ENCODE measurements at regions not wholly inside any gene's neighbourhood (a gene's known extent, or its start where the extent isn't known, plus 50 kb on each side); places are given as distances from the start of the nearest gene placed in this dataset.
"Not testable (repeated sequence)": the region's sequence is repeated elsewhere in the genome, so short reads cannot be mapped to it uniquely, and the experiment has no call there.

GRCh38 chr4:141464366-141464765 lies 172.0 kb upstream of the IL15 start:
- DNase-seq: peak; percentile 56

- no peak for DNase-seq
Measured at GRCh38 chr4:141465171-141465570, 171.2 kb upstream of the IL15 start.

DNA sequence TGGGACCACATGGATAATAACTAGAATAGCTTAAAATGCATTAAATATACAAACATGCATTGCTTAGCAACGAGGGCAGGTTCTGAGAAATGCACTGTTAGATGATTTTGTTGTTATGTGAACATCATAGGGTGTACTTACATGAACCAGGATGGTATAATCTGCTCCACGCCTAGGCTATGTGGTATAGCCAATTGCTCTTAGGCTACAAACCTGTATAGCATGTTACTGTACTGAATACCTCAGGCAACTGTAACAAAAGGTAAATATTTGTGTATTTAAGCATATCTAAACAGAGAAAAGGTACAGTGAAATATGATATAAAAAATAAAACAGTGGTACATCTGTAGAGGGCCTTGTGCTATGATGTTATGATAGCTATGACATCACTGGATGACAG lies 169.2 kb upstream of the IL15 start:
- no peak for DNase-seq

DNA sequence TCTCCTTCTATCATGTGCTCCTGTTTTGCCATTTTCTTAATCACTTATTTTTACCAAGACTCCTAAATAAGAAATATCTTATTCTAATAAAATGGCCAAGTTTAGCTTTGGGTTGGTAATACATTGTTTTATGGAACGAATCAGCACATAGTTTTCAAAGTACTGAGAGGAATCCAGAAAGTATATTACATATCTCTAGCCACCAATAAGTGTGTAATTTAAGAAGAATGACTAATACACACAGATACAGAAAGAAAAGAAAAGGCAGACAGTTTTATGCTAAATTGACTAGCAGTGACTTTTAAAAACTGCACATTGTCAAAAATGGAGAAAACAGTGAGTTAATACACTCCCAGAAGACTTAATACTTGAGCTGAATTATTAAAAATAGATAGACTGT lies 167.0 kb upstream of the IL15 start:
- no peak for DNase-seq

DNA sequence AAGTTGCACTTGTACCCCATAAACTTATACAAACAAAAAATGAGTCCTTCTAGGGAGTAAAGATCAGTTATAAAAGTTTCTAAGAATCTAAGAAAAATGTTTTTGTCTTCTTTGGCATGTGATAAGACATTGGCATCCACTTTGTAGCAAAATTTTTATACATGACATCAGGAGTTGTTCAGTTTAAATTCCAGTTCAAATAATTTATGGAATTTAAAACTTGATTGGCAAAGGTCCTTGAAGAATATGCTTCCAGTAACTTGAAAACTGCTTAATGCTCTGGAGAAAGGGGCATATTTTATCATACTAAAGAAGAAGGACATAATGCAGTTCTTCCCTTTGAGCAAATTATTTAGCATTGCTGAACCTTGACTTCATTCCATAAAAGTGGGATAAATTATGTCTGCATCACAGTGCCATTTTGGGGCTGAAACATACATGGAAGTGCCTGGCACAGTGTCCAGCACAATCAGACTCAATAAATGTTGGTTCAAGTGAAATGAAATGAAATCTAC lies 163.3 kb upstream of the IL15 start:
- DNase-seq: no peak

DNA sequence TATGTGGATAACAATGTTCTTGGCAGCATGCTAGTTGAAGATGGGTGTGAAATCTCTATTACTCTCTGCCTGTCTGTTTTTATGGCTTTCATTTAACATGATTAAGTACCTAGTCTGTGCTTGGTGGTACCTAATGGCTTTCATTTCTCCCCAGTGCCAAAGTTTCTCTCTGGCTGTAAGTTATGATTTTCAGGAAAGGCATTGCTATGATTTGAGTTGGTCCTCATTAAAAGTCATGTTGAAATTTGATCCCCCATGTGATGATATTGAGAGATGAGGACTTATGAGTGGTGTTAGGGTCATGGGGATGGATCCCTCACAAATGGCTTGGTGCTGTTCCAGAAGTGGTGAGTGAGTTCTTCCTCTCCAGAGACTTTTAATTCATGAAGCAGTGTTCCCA lies 162.4 kb upstream of the IL15 start:
- DNase-seq: no peak

- no peak for DNase-seq
Measured at GRCh38 chr4:141480950-141481349, 155.4 kb upstream of the IL15 start.

DNA sequence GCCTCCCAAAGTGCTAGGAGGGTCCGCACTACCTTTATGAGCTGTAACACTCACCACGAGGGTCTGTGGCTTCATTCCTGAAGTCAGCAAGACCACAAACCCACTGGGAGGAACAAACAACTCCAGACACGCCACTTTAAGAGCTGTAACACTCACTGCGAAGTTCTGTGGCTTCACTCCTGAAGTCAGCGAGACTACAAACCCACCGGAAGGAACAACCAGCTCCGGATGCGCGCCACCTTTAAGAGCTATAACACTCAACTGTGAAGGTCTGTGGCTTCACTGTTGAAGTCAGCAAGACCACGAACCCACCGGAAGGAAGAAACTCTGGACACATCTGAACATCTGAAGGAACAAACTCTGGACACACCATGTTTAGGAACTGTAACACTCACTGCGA lies 152.1 kb upstream of the IL15 start:
- not testable (repeated sequence) for DNase-seq

GRCh38 chr4:141486375-141486997 lies 149.9 kb upstream of the IL15 start:
- DNase-seq: peak; percentile 2

DNA sequence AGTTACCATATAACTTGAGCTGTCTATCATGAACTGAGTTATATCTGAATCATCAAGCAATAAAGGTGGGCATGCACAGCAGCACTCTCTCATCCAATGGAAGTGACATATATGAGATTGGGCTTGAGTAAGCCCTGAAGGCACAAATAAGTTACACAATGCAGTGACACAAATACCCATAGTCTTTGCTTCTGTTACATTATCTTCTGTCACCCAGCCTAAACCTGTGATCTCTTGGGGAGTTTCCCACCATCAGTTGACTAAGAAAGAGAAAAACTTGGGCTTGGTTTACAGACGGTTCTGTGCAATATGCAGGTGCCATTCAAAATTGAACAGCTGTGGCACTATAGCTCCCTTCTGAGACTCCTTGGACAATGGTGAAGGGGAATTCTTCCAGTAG lies 138.8 kb upstream of the IL15 start:
- no peak for DNase-seq

- DNase-seq: no peak
Measured at GRCh38 chr4:141499261-141499853, 137.0 kb upstream of the IL15 start.

DNA sequence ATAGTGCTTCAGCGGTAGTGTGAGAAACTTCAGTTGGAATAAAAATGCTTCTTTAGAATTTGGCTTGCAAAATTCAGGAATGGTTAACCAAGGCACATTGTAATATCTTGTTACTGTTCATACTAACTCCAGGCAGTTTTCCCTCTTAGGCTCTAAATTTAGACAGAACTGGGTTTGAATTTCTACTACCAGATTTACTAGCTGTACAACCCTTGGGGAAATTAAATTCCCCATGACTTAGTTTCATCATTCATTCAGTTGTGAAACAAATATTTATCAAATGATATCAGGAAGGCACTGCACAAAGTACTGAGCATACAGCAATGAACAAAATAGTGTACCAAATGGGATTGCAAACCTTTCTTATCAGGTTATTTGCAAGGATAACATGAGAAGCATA lies 135.0 kb upstream of the IL15 start:
- no peak for DNase-seq

GRCh38 chr4:141501931-141502330 lies 134.5 kb upstream of the IL15 start:
- no peak for DNase-seq

DNA sequence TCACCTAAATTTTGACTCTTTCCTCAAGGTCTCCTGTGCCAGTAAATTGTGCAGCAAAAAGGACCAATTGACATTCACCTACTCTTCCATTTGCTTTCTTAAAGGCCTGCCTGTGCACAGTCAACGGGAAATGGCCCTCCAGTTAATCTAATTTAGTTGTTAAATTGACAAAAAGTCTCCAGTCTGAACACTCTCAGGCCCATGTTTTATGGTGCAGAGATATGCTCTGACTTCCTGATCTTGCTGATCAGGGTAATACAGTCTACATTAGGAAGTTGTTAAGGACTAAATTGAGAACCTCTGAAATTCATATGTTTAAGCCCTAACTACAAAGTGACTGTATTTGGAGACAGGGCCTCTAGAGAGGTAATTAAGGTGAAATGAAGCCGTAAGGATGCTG lies 133.6 kb upstream of the IL15 start:
- no peak for DNase-seq

DNA sequence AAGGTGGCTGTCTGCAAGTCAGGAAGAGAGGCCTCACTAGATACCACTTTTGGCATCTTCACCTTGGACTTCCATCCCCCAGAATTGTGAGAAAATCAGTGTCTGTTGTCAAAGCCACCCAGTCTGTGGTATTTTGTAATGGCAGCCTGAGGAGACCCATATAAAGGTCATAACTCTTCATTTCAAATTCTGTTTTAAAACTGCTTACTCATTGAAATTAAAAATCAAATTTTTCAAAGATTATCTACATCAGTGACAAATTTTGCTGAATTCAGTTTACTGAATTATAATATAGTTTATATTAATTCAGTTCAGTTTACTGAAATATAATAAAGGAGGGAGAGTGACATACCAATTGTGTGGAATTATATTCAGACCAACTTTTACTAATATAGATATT lies 133.1 kb upstream of the IL15 start:
- DNase-seq: no peak

- DNase-seq: no peak
Measured at GRCh38 chr4:141511055-141511454, 125.3 kb upstream of the IL15 start.

DNA sequence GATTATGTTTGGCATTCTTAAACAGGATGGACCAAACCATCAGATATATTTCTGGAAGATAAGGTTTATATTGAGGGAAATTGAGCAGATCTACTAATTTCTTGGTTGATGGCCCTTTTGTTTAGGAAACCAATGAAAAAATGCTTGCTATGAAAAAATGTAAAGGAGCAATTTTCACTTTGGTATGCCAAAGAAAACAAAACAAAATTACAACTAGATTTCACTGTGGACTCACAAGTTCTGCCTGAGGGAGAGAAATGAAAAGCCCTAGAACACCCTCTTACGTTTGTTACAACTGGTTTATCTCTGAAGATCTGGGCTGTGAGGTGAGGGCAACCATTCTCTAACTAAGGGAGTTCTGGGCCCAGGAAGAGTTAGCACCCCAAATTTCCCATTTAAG lies 122.5 kb upstream of the IL15 start:
- DNase-seq: no peak

- DNase-seq: no peak
Measured at GRCh38 chr4:141518222-141518621, 118.2 kb upstream of the IL15 start.

DNA sequence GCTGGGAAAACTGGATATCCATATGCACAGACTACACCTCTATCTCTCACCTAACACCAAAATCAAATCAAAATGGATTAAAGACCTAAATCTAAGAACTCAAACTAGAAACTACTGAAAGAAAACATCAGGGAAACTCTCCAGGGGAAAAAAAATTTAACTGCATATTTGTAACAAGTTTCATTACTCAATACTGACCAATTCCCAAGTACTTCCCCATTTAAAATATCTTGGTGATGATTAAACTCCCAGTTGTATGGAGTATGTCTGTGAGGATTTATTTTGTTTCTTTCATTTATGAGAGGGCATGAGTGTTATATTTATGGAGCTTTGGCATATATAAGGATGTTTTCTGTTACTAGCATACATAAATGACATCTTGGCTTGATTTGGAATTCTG lies 112.3 kb upstream of the IL15 start:
- DNase-seq: peak; percentile 4

DNA sequence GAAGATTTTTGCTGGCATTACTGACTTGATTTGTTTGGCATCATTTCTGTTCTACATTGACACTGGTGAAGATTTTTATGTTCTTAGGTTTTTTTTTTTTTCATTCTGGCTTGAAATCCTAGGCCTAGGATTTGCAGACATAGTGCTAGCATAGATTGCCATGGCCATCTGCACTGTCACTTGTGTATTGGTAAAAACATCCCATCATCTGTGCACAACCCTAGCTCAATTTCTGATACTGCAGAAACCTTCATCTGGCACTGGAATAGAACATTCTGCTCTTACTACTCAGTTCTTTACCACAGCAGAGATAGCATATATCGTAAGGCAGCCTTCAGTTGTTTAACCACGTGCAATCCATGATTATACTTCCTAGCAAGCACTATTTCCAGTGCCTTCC lies 111.5 kb upstream of the IL15 start:
- no peak for DNase-seq

DNA sequence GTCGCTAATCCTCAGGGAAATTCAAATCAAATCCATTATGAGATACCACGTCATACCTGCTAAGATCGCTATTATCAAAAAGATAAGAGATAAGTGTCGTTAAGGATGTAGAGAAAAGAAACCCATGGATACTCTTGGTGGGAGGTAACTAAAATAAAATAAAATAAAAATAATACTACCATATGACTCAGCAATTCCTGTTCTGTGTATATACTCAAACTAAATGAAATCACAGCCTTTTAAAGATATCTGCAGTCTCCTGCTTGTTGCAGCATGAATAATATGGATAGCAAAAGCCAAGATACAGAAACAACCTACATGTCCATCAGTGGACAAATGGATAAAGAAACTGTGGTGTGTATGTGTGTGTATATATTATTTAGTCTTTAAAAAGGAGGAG lies 105.8 kb upstream of the IL15 start:
- DNase-seq: no peak

- DNase-seq: no peak
Measured at GRCh38 chr4:141534985-141535384, 101.4 kb upstream of the IL15 start.

- DNase-seq: no peak
Measured at GRCh38 chr4:141538001-141538400, 98.4 kb upstream of the IL15 start.

GRCh38 chr4:141540643-141541042 lies 95.7 kb upstream of the IL15 start:
- no peak for DNase-seq

GRCh38 chr4:141541851-141542250 lies 94.5 kb upstream of the IL15 start:
- DNase-seq: no peak

Data from hematopoietic multipotent progenitor cell treated with erythropoietin and hydrocortisone succinate and interleukin-3 and kit ligand, for 4 days (in vitro differentiated cells).